H1 (cell line): ENCODE measurements at regions not wholly inside any gene's neighbourhood (a gene's known extent, or its start where the extent isn't known, plus 50 kb on each side); places are given as distances from the start of the nearest gene placed in this dataset.

ENCODE experiments used
- BCL11A ChIP-seq, 2 experiments: IDR thresholded peaks; one replicate each; pipeline ENCODE4 v1.6.1; 2011; ENCODE audit warnings: low read depth in 2 of 2, low read length in 2 of 2, mild to moderate bottlenecking in 2 of 2
- CREB1 ChIP-seq: IDR thresholded peaks from 2 replicates; pipeline ENCODE4 v1.6.1; 2012; ENCODE audit warnings: inconsistent platforms
- CTCF ChIP-seq, 3 experiments: IDR thresholded peaks; 1 replicate in 2 of 3; 2 replicates in 1 of 3; pipeline versions ENCODE4 v1.5.1 to v1.6.1; 2011; ENCODE audit warnings: low read length in 3 of 3, mild to moderate bottlenecking in 3 of 3, inconsistent platforms in 2 of 3, low read depth in 1 of 3, moderate library complexity in 1 of 3; ENCODE audit not compliant: insufficient read depth in 1 of 3; ENCODE audit errors: control extremely low read depth in 1 of 3
- GTF2F1 ChIP-seq: IDR thresholded peaks from 2 replicates; pipeline ENCODE4 v1.6.1; 2012; ENCODE audit warnings: low read depth, low read length, improper control_type of control experiment, borderline replicate concordance
- HDAC2 ChIP-seq, 2 experiments: fragments of 300-600 bp in 1 of 2; sonication (generic) in 1 of 2; IDR thresholded peaks; 2 replicates each; pipeline ENCODE4 v1.6.1; 2011 to 2012; ENCODE audit warnings: low read depth in 2 of 2, low read length in 2 of 2, mild to moderate bottlenecking in 2 of 2, moderate library complexity in 2 of 2, borderline replicate concordance in 1 of 2, inconsistent platforms in 1 of 2
- JUN ChIP-seq: IDR thresholded peaks from 2 replicates; pipeline ENCODE4 v1.6.1; 2011; ENCODE audit warnings: low read depth, mild to moderate bottlenecking, improper control_type of control experiment, low read length
- KDM1A ChIP-seq: fragments of 200-600, 300-600 bp; sonication (generic); IDR thresholded peaks from 2 replicates; pipeline ENCODE4 v1.7.1; 2016; ENCODE audit warnings: mild to moderate bottlenecking, low read length, borderline replicate concordance
- POLR2AphosphoS5 ChIP-seq: IDR thresholded peaks from 2 replicates; pipeline ENCODE4 v1.6.1; 2011; ENCODE audit warnings: low read depth, low read length
- RNF2 ChIP-seq: fragments of 200-900, 300-1000 bp; sonication (generic); IDR thresholded peaks from 2 replicates; pipeline ENCODE4 v1.7.1; 2016; ENCODE audit warnings: borderline replicate concordance, low read depth, mild to moderate bottlenecking, antibody characterized with exemption, low read length; ENCODE audit not compliant: poor library complexity, severe bottlenecking; ENCODE audit errors: missing control alignments
- RXRA ChIP-seq: IDR thresholded peaks from 2 replicates; pipeline ENCODE4 v1.6.1; 2011; ENCODE audit warnings: low read depth, mild to moderate bottlenecking, low read length, moderate library complexity; ENCODE audit not compliant: insufficient read depth
- SIN3A ChIP-seq, 2 experiments: IDR thresholded peaks in 1 of 2; conservative IDR thresholded peaks in 1 of 2; 2 replicates each; pipeline ENCODE4 v1.6.1; 2011 to 2012; ENCODE audit warnings: low read length in 2 of 2, improper control_type of control experiment in 1 of 2, low read depth in 1 of 2, mild to moderate bottlenecking in 1 of 2
- SP1 ChIP-seq: IDR thresholded peaks from 2 replicates; pipeline ENCODE4 v1.6.1; 2011; ENCODE audit warnings: low read depth, low read length
- ZNF274 ChIP-seq: IDR thresholded peaks from 2 replicates; pipeline ENCODE4 v1.7.0; 2012; ENCODE audit warnings: low read length, borderline replicate concordance; ENCODE audit errors: extremely low read depth

GRCh38 chr6:44653091-44653490 is 265.6 kb downstream of the CDC5L start:
- no peak for TF ChIP-seq CTCF (IDR thresholded peaks at IDR 0.05; ENCODE audit: control extremely low read depth in 1 of 3, insufficient read depth in 1 of 3, low read depth in 1 of 3, low read length in 3 of 3)
- no peak for TF ChIP-seq CREB1
- TF ChIP-seq HDAC2 (IDR thresholded peaks at IDR 0.05; ENCODE audit: borderline replicate concordance in 1 of 2, low read depth in 2 of 2, low read length in 2 of 2), result no peak
- TF ChIP-seq RXRA, result no peak
- TF ChIP-seq ZNF274, result no peak
- TF ChIP-seq KDM1A, result no peak
- no peak for TF ChIP-seq GTF2F1
- no peak for TF ChIP-seq SIN3A (conservative IDR thresholded peaks at IDR 0.05 in 1 of 2, IDR thresholded peaks at IDR 0.05 in 1 of 2; ENCODE audit: low read depth in 1 of 2, low read length in 2 of 2)
- TF ChIP-seq SP1, result no peak
- no peak for TF ChIP-seq POLR2AphosphoS5
- no peak for TF ChIP-seq JUN
- no peak for TF ChIP-seq RNF2
- TF ChIP-seq BCL11A (IDR thresholded peaks at IDR 0.05; ENCODE audit: low read depth in 2 of 2, low read length in 2 of 2), result no peak
